ENCODE measurements at regions not wholly inside any gene's neighbourhood (a gene's known extent, or its start where the extent isn't known, plus 50 kb on each side); places are given as distances from the start of the nearest gene placed in this dataset.
"Not testable (repeated sequence)": the region's sequence is repeated elsewhere in the genome, so short reads cannot be mapped to it uniquely, and the experiment has no call there.

GRCh38 chr5:124932791-124933600 lies 186.6 kb upstream of the ZNF608 start:
- no peak for DNase-seq

- no peak for DNase-seq
Observed at GRCh38 chr5:124935065-124935464, 188.6 kb upstream of the ZNF608 start.

- DNase-seq = no peak
Observed at GRCh38 chr5:124936626-124936933, 190.1 kb upstream of the ZNF608 start.

- DNase-seq = no peak
Observed at GRCh38 chr5:124941051-124942049, 194.9 kb upstream of the ZNF608 start.

- DNase-seq = no peak
Observed at GRCh38 chr5:124948062-124948753, 201.8 kb upstream of the ZNF608 start.

- DNase-seq = no peak
Observed at GRCh38 chr5:124948754-124949275, 202.4 kb upstream of the ZNF608 start.

- no peak for DNase-seq
Observed at GRCh38 chr5:124949862-124950261, 203.4 kb upstream of the ZNF608 start.

- no peak for DNase-seq
Observed at GRCh38 chr5:124951105-124951504, 204.7 kb upstream of the ZNF608 start.

- no peak for DNase-seq
Observed at GRCh38 chr5:124951661-124952060, 205.2 kb upstream of the ZNF608 start.

- no peak for DNase-seq
Observed at GRCh38 chr5:124952079-124952478, 205.6 kb upstream of the ZNF608 start.

- no peak for DNase-seq
Observed at GRCh38 chr5:124952566-124952965, 206.1 kb upstream of the ZNF608 start.

GRCh38 chr5:124954784-124955183 lies 208.3 kb upstream of the ZNF608 start:
- no peak for DNase-seq

- DNase-seq = no peak
Observed at GRCh38 chr5:124956471-124957029, 210.1 kb upstream of the ZNF608 start.

- no peak for DNase-seq
Observed at GRCh38 chr5:124957063-124957462, 210.6 kb upstream of the ZNF608 start.

GRCh38 chr5:124960266-124960665 lies 213.8 kb upstream of the ZNF608 start:
- DNase-seq = no peak

GRCh38 chr5:124961521-124961920 lies 215.1 kb upstream of the ZNF608 start:
- no peak for DNase-seq

GRCh38 chr5:124962111-124962510 lies 215.7 kb upstream of the ZNF608 start:
- no peak for DNase-seq

GRCh38 chr5:124962735-124963134 lies 216.3 kb upstream of the ZNF608 start:
- no peak for DNase-seq

GRCh38 chr5:124963236-124963919 lies 216.9 kb upstream of the ZNF608 start:
- no peak for DNase-seq

GRCh38 chr5:124966741-124967140 lies 220.3 kb upstream of the ZNF608 start:
- DNase-seq = not testable (repeated sequence)

- not testable (repeated sequence) for DNase-seq
Observed at GRCh38 chr5:124970381-124970780, 223.9 kb upstream of the ZNF608 start.

- no peak for DNase-seq
Observed at GRCh38 chr5:124972703-124973102, 226.3 kb upstream of the ZNF608 start.

Measured in KG1 (cell line).